Transverse colon (tissue), 4 donors: ENCODE measurements at regions not wholly inside any gene's neighbourhood (a gene's known extent, or its start where the extent isn't known, plus 50 kb on each side); places are given as distances from the start of the nearest gene placed in this dataset.

Source experiments
- DNase-seq: peaks from one replicate; pipeline ENCODE4 v3.0.0-alpha.2; 2019
- H3K27ac ChIP-seq, 4 donors: fragments of 200-600 bp; sonication (generic); 2 replicates each; pipeline ENCODE4 v1.5.1; 2016 to 2018; ENCODE audit warnings: inconsistent platforms in 4 of 4
- H3K27me3 ChIP-seq: fragments of 200-600 bp; sonication (generic); 2 replicates; pipeline ENCODE4 v1.5.1; 2017; ENCODE audit warnings: inconsistent platforms
- H3K36me3 ChIP-seq, 4 donors: fragments of 200-600 bp; sonication (generic); 2 replicates each; pipeline ENCODE4 v1.5.1; 2017 to 2019; ENCODE audit warnings: inconsistent platforms in 4 of 4
- H3K4me1 ChIP-seq, 4 donors: fragments of 200-600 bp; sonication (generic); 2 replicates each; pipeline ENCODE4 v1.5.1; 2017 to 2020; ENCODE audit warnings: inconsistent platforms in 4 of 4
- H3K4me3 ChIP-seq, 4 donors: fragments of 200-600 bp; sonication (generic); 1 replicate in 1 of 4; 2 replicates in 3 of 4; pipeline versions ENCODE4 v1.5.1 to v1.6.1; 2017 to 2019; ENCODE audit warnings: inconsistent platforms in 4 of 4
- H3K9me3 ChIP-seq, 2 donors: fragments of 200-600 bp; sonication (generic); 2 replicates each; pipeline ENCODE4 v1.5.1; 2017 to 2019; ENCODE audit warnings: inconsistent platforms in 2 of 2
- EP300 ChIP-seq: sonication (generic); formaldehyde crosslinking; IDR thresholded peaks from one replicate; pipeline ENCODE4 v1.6.1; 2017; ENCODE audit warnings: antibody characterized with exemption, low read depth
- POLR2A ChIP-seq: fragments of 450-650 bp; IDR thresholded peaks from one replicate; pipeline ENCODE4 v1.6.1; 2016; ENCODE audit warnings: antibody characterized with exemption, mild to moderate bottlenecking, moderate library complexity
- POLR2AphosphoS5 ChIP-seq, 3 donors: sonication (generic); formaldehyde crosslinking; IDR thresholded peaks; one replicate each; pipeline ENCODE4 v1.6.1; 2016; ENCODE audit warnings: antibody characterized with exemption in 3 of 3
- WGBS, 2 donors: methylation state at CpG; one replicate each; pipeline ENCODE4 v1.1.5; 2018; ENCODE audit warnings: low coverage in 1 of 2; 5-methylcytosine and 5-hydroxymethylcytosine counted together
- in situ Hi-C, 4 donors: fragments of 200-750 bp; cut with MboI; loops; one replicate each; pipeline versions ENCODE4 v1.15.0 to v1.15.1; 2017; ENCODE audit warnings: low sequenced_read_pairs in 3 of 4, low pct_ligation_motif_present in 1 of 4, low pct_unique_long_range_greater_than_20kb in 1 of 4
- intact Hi-C: fragments of 100-400 bp; cut with DNase I; formaldehyde crosslinking; loops from one replicate; pipeline ENCODE4 v1.15.1; 2023; ENCODE audit warnings: low total_unique reads
- TF ChIP-seq, protein P1 (sequence below), 5 experiments: fragments of 200-600 bp in 3 of 5; fragments of 450-650 bp in 2 of 5; sonication (generic) in 3 of 5; IDR thresholded peaks; 1 replicate in 2 of 5; 2 replicates in 3 of 5; pipeline ENCODE4 v1.5.1; 2016 to 2017; ENCODE audit warnings: antibody characterized with exemption in 5 of 5, inconsistent platforms in 3 of 5, mild to moderate bottlenecking in 2 of 5, moderate library complexity in 1 of 5

DNA sequence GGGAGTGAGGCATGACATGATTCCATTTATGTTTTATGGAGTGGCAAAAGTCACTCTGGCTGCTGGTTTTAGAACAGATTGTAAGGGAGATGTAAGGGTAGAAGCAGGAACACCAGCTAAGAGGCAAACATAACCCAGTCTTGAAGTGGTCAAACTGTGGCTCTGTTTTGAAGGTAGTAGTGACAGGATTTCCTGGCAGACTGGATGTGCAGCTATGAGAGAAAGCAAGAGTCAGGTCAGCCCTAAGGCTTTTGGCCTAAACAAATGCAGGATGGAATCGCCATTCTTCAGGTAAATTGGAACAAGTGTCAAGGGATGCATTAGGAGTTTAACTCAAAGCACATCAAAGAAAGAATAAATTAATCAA is 175.3 kb upstream of the AGR3 start:
- Histone ChIP-seq H3K4me3 (no peak overlapping the region), H3K27ac (no peak overlapping the region), H3K27me3 (no peaks in the 10 kb centered on the region), H3K9me3 (no peaks in the 10 kb centered on the region), H3K36me3 (no peaks in the 10 kb centered on the region), H3K4me1 (no peaks in the 10 kb centered on the region)
- 100% methylated on average over 1 of the region's 1 CpG for WGBS, 2 donors
- intact Hi-C loops (no loop called here), in situ Hi-C loops (no loop called here)
- TF ChIP-seq POLR2A = no peak
- no peak for DNase-seq

GRCh38 chr7:17058568-17058967 is 176.8 kb upstream of the AGR3 start:
- in situ Hi-C loops = no loop called here
- WGBS, 2 donors = 29 to 50% methylated on average over 1 of the region's 1 CpG
- Histone ChIP-seq H3K27ac (no peak overlapping the region), H3K36me3 (no peaks in the 10 kb centered on the region), H3K27me3 (no peaks in the 10 kb centered on the region), H3K4me3 (no peak overlapping the region), H3K9me3 (no peaks in the 10 kb centered on the region), H3K4me1 (no peaks in the 10 kb centered on the region)
- TF ChIP-seq EP300 = no peak
- TF ChIP-seq POLR2AphosphoS5 (IDR thresholded peaks at IDR 0.05) = no peak
- TF ChIP-seq POLR2A = no peak
- TF ChIP-seq, protein P1, sequence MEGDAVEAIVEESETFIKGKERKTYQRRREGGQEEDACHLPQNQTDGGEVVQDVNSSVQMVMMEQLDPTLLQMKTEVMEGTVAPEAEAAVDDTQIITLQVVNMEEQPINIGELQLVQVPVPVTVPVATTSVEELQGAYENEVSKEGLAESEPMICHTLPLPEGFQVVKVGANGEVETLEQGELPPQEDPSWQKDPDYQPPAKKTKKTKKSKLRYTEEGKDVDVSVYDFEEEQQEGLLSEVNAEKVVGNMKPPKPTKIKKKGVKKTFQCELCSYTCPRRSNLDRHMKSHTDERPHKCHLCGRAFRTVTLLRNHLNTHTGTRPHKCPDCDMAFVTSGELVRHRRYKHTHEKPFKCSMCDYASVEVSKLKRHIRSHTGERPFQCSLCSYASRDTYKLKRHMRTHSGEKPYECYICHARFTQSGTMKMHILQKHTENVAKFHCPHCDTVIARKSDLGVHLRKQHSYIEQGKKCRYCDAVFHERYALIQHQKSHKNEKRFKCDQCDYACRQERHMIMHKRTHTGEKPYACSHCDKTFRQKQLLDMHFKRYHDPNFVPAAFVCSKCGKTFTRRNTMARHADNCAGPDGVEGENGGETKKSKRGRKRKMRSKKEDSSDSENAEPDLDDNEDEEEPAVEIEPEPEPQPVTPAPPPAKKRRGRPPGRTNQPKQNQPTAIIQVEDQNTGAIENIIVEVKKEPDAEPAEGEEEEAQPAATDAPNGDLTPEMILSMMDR (IDR thresholded peaks at IDR 0.05) = no peak
- intact Hi-C loops = no loop called here
- DNase-seq = no peak

GRCh38 chr7:17060051-17060450 is 178.3 kb upstream of the AGR3 start:
- Histone ChIP-seq H3K27me3 (no peaks in the 10 kb centered on the region), H3K9me3 (no peaks in the 10 kb centered on the region), H3K4me1 (no peaks in the 10 kb centered on the region), H3K4me3 (no peak overlapping the region), H3K27ac (no peak overlapping the region), H3K36me3 (no peaks in the 10 kb centered on the region)
- intact Hi-C loops (no loop called here), in situ Hi-C loops (no loop called here)
- WGBS, 2 donors = 85 to 89% methylated on average over 3 of the region's 3 CpGs
- TF ChIP-seq POLR2A = no peak
- TF ChIP-seq EP300 = no peak
- TF ChIP-seq, protein P1 (IDR thresholded peaks at IDR 0.05) = no peak
- TF ChIP-seq POLR2AphosphoS5 (IDR thresholded peaks at IDR 0.05) = no peak
- DNase-seq = no peak

GRCh38 chr7:17061443-17061842 is 179.7 kb upstream of the AGR3 start:
- Histone ChIP-seq H3K27me3 (no peaks in the 10 kb centered on the region), H3K4me3 (no peak overlapping the region), H3K27ac (no peak overlapping the region), H3K4me1 (no peaks in the 10 kb centered on the region), H3K9me3 (no peaks in the 10 kb centered on the region), H3K36me3 (no peaks in the 10 kb centered on the region)
- intact Hi-C loops = no loop called here
- TF ChIP-seq POLR2AphosphoS5 (IDR thresholded peaks at IDR 0.05) (no peak), EP300 (no peak), POLR2A (no peak)
- TF ChIP-seq, protein P1 (IDR thresholded peaks at IDR 0.05) = no peak
- in situ Hi-C loops = no loop called here
- DNase-seq = no peak
- 87 to 88% methylated on average over 2 of the region's 2 CpGs for WGBS, 2 donors

GRCh38 chr7:17062151-17063044 is 180.6 kb upstream of the AGR3 start:
- no peak overlapping the region for H3K27ac ChIP-seq
- H3K4me3 ChIP-seq = no peak overlapping the region
- intact Hi-C loops = no loop called here
- no peaks in the 10 kb centered on the region for H3K4me1 ChIP-seq
- H3K36me3 ChIP-seq = no peaks in the 10 kb centered on the region
- in situ Hi-C loops = no loop called here
- H3K9me3 ChIP-seq = no peaks in the 10 kb centered on the region
- TF ChIP-seq POLR2A = no peak
- TF ChIP-seq, protein P1 (IDR thresholded peaks at IDR 0.05) = no peak
- TF ChIP-seq POLR2AphosphoS5 (IDR thresholded peaks at IDR 0.05) = no peak
- no peak for TF ChIP-seq EP300
- DNase-seq = no peak
- 69 to 75% methylated on average over 5 of the region's 5 CpGs for WGBS, 2 donors
- no peaks in the 10 kb centered on the region for H3K27me3 ChIP-seq
